Sciatic nerve (tissue), 1 donor: ENCODE measurements at regions not wholly inside any gene's neighbourhood (a gene's known extent, or its start where the extent isn't known, plus 50 kb on each side); places are given as distances from the start of the nearest gene placed in this dataset. TPM values are rescaled to one million over a fixed set of nuclear protein-coding genes. Genes with fewer than 3 reads are reported as not detected.

ENCODE experiments used
- microRNA-seq: library from miRNA; unstranded; fragments of <30 nt; microRNA quantifications from one replicate; pipeline ENCODE4 v1.2.0, GENCODE V29; 2020
- donor health status: DM: no; HTN: no; CAD: no.

Small RNA genes in the stretch of these regions (microRNA-seq; reads per million reads assigned to microRNA genes)
- not detected for gene MIR8060
